HG03139 (cell line): ENCODE measurements at regions not wholly inside any gene's neighbourhood (a gene's known extent, or its start where the extent isn't known, plus 50 kb on each side); places are given as distances from the start of the nearest gene placed in this dataset.
"Not testable (repeated sequence)": the region's sequence is repeated elsewhere in the genome, so short reads cannot be mapped to it uniquely, and the experiment has no call there.

ENCODE experiments used
- ATAC-seq: cut with Tn5 transposase; IDR thresholded peaks from one replicate; pipeline ENCODE4 v1.9.1; 2021; ENCODE audit not compliant: unreplicated experiment

DNA sequence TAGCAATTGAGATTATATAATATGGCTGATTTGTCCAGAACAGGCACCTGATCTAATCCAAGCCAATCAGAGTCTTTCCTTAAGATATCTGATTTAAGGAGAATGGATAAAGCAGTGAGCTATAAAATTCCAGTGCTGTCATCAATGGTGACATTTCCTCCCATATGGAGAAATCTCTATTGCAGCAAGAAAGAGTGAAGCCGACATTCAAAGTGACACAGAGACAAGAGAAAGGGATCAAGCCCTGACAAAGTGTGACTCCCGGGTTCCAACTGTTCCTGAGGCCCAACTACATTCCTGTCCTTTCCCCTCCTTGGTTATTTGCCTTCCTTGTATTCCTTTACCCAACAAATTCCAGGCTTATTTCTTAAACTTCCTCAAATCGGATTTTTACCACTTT is 430.0 kb upstream of the SOX5 start:
- ATAC-seq, result no peak

- ATAC-seq, result peak; percentile 62
These were observed 429.3 kb upstream of the SOX5 start for GRCh38 chr12:24378548-24379407.

- ATAC-seq, result no peak
These were observed 425.0 kb upstream of the SOX5 start for GRCh38 chr12:24374452-24374851.

DNA sequence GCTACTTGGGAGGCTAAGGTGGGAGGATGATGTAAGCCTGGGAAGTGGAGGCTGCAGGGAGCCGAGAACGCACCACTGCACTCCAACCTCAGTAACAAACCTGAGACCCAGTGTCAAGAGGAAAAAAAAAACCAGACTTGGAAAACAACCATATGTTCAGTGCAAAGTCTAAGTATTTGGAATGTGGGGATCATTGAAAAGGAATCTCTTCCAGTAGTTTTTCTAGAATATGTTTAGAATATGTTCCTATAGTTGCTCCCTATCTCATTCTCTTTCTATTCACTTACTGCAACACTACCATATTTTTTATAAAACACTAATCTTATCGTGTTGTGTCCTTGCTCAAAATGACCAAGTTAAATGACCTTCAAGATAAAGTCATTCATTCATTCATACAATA is 423.5 kb upstream of the SOX5 start:
- no peak for ATAC-seq

DNA sequence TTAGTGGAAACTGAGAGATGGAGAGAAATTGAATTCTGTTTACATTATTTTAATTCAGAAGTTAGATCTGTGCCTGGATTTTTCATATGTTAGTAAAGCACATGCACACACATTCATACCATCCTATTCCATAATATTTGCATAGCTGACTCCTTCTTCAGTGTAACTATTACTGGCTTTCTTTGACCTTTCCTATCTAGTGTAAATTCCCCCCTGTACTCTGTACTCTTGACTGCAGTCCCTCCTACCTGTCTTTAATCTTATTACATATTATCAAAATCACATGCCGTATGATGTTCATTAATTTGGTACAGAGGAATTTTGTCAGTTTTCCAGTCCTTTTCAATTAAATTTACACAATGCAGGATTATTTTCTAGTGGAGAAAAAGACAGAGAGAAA is 417.0 kb upstream of the SOX5 start:
- no peak for ATAC-seq

GRCh38 chr12:24364921-24365320 is 415.5 kb upstream of the SOX5 start:
- no peak for ATAC-seq

- no peak for ATAC-seq
These were observed 413.8 kb upstream of the SOX5 start for GRCh38 chr12:24363177-24363754.

GRCh38 chr12:24361877-24362580 is 412.6 kb upstream of the SOX5 start:
- no peak for ATAC-seq

GRCh38 chr12:24360907-24361306 is 411.4 kb upstream of the SOX5 start:
- ATAC-seq, result peak; percentile 70

DNA sequence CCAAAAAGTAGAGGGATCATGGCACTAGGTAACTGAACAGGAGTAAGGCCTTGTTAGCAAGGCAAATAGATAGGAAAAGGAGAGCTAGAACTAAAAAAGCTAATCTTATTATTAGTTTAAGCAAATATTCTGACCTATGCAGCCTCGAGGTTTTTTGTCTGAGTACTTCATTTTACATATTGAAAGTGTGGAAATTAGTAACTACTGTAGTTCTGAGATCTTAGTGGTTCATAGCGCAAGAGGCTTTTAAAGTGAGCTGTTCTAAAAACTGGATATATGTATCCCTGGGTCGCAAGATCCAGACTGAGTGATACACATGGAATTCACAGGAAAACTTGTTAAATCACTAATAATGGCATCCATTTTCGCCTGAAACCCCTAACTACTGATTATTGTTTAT is 411.0 kb upstream of the SOX5 start:
- ATAC-seq, result no peak

DNA sequence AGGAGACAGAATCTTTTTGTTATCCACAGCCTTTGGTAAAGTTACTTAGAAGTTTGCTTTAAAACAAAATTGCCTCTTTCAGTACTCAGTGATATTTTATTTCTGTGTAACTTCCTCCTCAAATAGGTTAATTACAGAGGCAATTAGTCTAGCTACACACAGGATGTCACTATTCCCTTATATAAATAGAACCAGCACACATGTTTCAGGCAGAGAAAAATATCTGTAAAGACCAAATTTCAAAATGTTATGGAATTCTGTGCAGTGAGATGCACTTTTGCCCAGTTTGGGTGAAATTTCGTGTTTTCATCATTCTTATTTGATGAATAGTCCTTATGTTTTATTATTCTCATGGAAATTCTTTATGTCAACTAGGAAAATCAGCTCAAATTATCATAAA is 410.6 kb upstream of the SOX5 start:
- ATAC-seq, result no peak

GRCh38 chr12:24359418-24359817 is 409.9 kb upstream of the SOX5 start:
- no peak for ATAC-seq

DNA sequence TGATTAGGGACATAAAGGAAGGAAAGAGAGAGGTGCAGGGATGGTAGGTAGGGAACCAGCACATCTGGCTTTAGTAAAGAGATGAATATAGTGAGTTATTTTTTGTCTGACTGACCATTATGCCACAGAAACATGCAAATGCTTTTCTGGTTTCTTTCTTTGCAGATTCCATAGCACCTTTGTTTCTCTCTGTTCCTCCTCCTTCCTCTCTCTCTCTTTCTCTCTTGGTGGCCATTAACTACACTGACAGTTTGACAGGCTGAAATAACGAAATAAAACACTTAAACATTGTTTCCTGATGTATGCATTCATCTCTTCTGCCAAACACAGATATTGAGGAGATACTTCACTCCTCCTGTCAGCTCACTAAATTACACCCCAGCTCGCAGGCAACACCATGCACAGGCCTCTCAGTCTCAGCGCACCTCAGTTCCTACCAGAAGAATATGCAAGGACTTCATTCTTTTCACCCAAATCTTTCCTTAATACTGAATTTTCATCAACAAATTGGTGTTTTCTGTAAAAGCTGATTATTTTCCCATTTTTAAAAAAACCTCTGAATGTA is 406.9 kb upstream of the SOX5 start:
- peak; percentile 55 for ATAC-seq

- ATAC-seq, result no peak
These were observed 402.9 kb upstream of the SOX5 start for GRCh38 chr12:24352363-24352762.

GRCh38 chr12:24349051-24349799 is 399.8 kb upstream of the SOX5 start:
- ATAC-seq, result no peak

DNA sequence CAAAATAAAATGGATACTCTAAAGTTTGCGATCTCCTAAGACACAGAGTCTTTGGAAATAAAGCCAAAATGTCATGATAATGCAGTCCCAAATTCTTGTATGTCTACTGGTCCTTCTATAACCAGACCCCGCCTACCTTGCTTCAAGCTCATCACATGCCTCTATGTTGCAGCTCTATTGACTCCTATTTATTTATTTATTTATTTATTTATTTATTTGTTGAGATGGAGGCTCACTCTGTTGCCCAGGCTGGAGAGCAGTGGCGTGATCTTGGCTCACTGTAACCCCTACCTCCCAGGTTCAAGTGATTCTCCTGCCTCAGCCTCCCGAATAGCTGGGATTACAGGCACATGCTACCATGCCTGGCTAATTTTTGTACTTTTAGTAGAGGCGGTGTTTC is 398.7 kb upstream of the SOX5 start:
- ATAC-seq, result not testable (repeated sequence)

DNA sequence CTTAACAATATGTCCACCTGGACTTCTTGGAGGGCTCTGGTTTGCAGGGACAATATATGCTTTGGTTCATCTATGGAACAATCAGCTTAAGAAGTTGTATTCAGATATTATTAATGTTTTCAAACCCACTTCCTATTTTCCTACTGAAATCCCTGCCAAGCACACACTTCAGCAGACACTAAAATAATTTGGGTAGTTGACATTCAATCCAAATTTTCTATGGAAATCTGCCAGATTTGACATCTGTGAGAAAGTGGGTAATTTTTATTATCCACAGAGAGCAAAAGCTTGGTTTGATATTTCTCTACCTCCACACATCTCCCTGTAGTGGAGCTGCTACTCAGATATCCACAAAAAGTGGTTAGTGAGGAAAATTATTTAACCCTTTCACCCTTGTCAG is 378.8 kb upstream of the SOX5 start:
- ATAC-seq, result no peak

GRCh38 chr12:24325331-24325730 is 375.9 kb upstream of the SOX5 start:
- no peak for ATAC-seq

GRCh38 chr12:24307716-24308335 is 358.4 kb upstream of the SOX5 start:
- no peak for ATAC-seq

- no peak for ATAC-seq
These were observed 357.7 kb upstream of the SOX5 start for GRCh38 chr12:24307153-24307552.

GRCh38 chr12:24306001-24306400 is 356.5 kb upstream of the SOX5 start:
- ATAC-seq, result no peak
